Tibial nerve (tissue), 4 donors: ENCODE measurements at regions not wholly inside any gene's neighbourhood (a gene's known extent, or its start where the extent isn't known, plus 50 kb on each side); places are given as distances from the start of the nearest gene placed in this dataset.

Experiments
- EP300 ChIP-seq, 2 donors: sonication (generic); formaldehyde crosslinking; IDR thresholded peaks; one replicate each; pipeline ENCODE4 v1.6.1; 2017; ENCODE audit warnings: antibody characterized with exemption in 2 of 2, mild to moderate bottlenecking in 1 of 2
- TF ChIP-seq, protein P1 (sequence below), 5 experiments: fragments of 200-600 bp in 3 of 5; fragments of 450-650 bp in 2 of 5; sonication (generic) in 3 of 5; IDR thresholded peaks; one replicate each; pipeline ENCODE4 v1.5.1; 2016 to 2019; ENCODE audit warnings: antibody characterized with exemption in 5 of 5, mild to moderate bottlenecking in 3 of 5, moderate library complexity in 2 of 5

GRCh38 chrY:17397659-17398058 lies 482.4 kb downstream of the CDY2B start:
- TF ChIP-seq, protein P1, sequence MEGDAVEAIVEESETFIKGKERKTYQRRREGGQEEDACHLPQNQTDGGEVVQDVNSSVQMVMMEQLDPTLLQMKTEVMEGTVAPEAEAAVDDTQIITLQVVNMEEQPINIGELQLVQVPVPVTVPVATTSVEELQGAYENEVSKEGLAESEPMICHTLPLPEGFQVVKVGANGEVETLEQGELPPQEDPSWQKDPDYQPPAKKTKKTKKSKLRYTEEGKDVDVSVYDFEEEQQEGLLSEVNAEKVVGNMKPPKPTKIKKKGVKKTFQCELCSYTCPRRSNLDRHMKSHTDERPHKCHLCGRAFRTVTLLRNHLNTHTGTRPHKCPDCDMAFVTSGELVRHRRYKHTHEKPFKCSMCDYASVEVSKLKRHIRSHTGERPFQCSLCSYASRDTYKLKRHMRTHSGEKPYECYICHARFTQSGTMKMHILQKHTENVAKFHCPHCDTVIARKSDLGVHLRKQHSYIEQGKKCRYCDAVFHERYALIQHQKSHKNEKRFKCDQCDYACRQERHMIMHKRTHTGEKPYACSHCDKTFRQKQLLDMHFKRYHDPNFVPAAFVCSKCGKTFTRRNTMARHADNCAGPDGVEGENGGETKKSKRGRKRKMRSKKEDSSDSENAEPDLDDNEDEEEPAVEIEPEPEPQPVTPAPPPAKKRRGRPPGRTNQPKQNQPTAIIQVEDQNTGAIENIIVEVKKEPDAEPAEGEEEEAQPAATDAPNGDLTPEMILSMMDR (IDR thresholded peaks at IDR 0.05): no peak
- TF ChIP-seq EP300 (IDR thresholded peaks at IDR 0.05): no peak
